Right lobe of liver (tissue), 4 donors: ENCODE measurements at regions not wholly inside any gene's neighbourhood (a gene's known extent, or its start where the extent isn't known, plus 50 kb on each side); places are given as distances from the start of the nearest gene placed in this dataset.

Experiments used
- POLR2A ChIP-seq: fragments of 450-650 bp; IDR thresholded peaks from one replicate; pipeline ENCODE4 v1.6.1; 2017; ENCODE audit warnings: antibody characterized with exemption, mild to moderate bottlenecking
- TF ChIP-seq, protein P1 (sequence below), 4 donors: fragments of 200-600 bp in 3 of 4; fragments of 450-650 bp in 1 of 4; IDR thresholded peaks; one replicate each; pipeline versions ENCODE4 v1.5.1 to v1.8.0; 2016 to 2022; ENCODE audit warnings: antibody characterized with exemption in 4 of 4, mild to moderate bottlenecking in 2 of 4
- donor health status: DM: no; HTN: no; CAD: no.
- donor health status: DM: no; HTN: no; CAD: no.
- donor health status: DM: no; HTN: yes; CAD: no.

DNA sequence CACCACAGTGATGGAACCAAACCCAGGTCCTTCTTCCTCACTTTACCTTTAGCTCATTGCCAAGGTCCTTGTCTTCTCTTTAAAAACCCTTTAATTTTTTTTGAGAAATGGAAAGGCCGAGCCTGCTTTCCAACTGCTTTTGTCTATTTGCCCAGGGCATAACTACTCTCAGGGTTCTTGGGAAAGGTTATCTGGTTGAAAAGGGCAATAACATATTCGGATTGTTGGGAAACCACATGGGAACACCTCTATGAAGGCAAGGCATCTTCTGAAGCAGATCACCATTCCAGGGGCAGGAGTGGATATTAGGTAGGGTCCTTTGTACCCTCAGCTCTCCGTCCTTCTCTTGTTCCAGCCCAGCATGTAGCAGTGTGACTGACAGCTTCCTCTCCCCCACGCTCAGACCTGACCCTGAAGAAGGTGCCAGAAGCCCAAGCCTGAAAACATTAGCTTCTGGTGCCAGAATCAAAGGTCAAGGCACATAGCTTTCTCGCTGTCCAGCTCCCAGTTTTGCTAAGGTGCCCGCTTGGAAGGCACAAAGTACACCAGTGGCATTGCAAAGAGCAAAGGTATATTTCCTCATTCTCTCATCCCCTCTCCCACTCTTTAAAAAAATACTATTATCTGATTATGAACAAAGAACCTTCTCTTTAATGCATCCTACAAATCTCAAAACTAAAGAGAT, 123.2 kb upstream of the LINC00305 start:
- TF ChIP-seq POLR2A = no peak
- TF ChIP-seq, protein P1, sequence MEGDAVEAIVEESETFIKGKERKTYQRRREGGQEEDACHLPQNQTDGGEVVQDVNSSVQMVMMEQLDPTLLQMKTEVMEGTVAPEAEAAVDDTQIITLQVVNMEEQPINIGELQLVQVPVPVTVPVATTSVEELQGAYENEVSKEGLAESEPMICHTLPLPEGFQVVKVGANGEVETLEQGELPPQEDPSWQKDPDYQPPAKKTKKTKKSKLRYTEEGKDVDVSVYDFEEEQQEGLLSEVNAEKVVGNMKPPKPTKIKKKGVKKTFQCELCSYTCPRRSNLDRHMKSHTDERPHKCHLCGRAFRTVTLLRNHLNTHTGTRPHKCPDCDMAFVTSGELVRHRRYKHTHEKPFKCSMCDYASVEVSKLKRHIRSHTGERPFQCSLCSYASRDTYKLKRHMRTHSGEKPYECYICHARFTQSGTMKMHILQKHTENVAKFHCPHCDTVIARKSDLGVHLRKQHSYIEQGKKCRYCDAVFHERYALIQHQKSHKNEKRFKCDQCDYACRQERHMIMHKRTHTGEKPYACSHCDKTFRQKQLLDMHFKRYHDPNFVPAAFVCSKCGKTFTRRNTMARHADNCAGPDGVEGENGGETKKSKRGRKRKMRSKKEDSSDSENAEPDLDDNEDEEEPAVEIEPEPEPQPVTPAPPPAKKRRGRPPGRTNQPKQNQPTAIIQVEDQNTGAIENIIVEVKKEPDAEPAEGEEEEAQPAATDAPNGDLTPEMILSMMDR (IDR thresholded peaks at IDR 0.05) = no peak
